Neural cell (in vitro differentiated cells): ENCODE measurements at regions not wholly inside any gene's neighbourhood (a gene's known extent, or its start where the extent isn't known, plus 50 kb on each side); places are given as distances from the start of the nearest gene placed in this dataset.

ENCODE experiments used
- CTCF ChIP-seq: fragments of 450-650 bp; IDR thresholded peaks from 2 replicates; pipeline ENCODE4 v1.5.1; 2014; ENCODE audit warnings: antibody characterized with exemption, mild to moderate bottlenecking, moderate library complexity; ENCODE audit not compliant: poor library complexity, severe bottlenecking
- EP300 ChIP-seq: fragments of 450-650 bp; conservative IDR thresholded peaks from 2 replicates; pipeline ENCODE4 v1.6.1; 2014; ENCODE audit warnings: antibody characterized with exemption, mild to moderate bottlenecking, moderate library complexity; ENCODE audit not compliant: poor library complexity, severe bottlenecking
- MXI1 ChIP-seq: fragments of 450-650 bp; conservative IDR thresholded peaks from 2 replicates; pipeline ENCODE4 v1.6.1; 2014; ENCODE audit warnings: antibody characterized with exemption, mild to moderate bottlenecking; ENCODE audit not compliant: poor library complexity, severe bottlenecking
- REST ChIP-seq: IDR thresholded peaks from 2 replicates; pipeline ENCODE4 v1.6.1; 2012; ENCODE audit warnings: borderline replicate concordance

DNA sequence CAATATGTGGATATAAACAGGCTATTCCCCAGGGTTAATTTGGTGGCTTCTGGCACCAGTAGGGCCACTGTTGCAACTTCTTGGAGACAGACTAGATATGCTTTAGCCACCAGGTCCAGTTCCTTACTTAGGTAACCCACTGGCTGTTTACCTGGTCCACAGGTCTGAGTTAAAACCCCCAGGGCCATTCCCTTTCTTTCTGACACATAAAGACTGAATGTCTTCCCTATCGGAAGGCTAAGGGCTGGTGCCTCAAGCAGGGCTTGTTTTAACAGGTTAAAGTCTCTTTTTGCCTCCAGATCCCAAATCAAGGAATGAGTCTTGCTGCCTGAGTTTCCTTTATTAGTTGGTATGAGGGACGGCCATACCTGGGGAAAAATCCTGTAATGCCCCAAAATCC, 1052.7 kb upstream of the CNTN5 start:
- TF ChIP-seq CTCF (no peak), MXI1 (no peak), EP300 (no peak), REST (no peak)
